K562 (cell line): ENCODE measurements at regions not wholly inside any gene's neighbourhood (a gene's known extent, or its start where the extent isn't known, plus 50 kb on each side); places are given as distances from the start of the nearest gene placed in this dataset.
A peak's percentile ranks its signal among the peaks of the same experiment; 100 is the strongest.

Experiments used
- CCNT2 ChIP-seq: IDR thresholded peaks from 2 replicates; pipeline ENCODE4 v1.6.1; 2011; ENCODE audit warnings: borderline replicate concordance, low read depth, mild to moderate bottlenecking, moderate library complexity, mixed read lengths, low read length; ENCODE audit not compliant: insufficient read length; ENCODE audit errors: extremely low read depth
- EP400 ChIP-seq: fragments of 450-650 bp; IDR thresholded peaks from 2 replicates; pipeline ENCODE4 v1.6.1; 2017; ENCODE audit warnings: antibody characterized with exemption, mild to moderate bottlenecking, moderate library complexity
- HLTF ChIP-seq: fragments of 450-650 bp; IDR thresholded peaks from 2 replicates; pipeline ENCODE4 v1.6.1; 2016
- LARP7 ChIP-seq: fragments of 450-650 bp; IDR thresholded peaks from 2 replicates; pipeline ENCODE4 v1.6.1; 2016
- MBD2 ChIP-seq: sonication (generic); IDR thresholded peaks from 2 replicates; pipeline ENCODE4 v1.6.1; 2016; ENCODE audit warnings: low read depth, borderline replicate concordance
- MYNN ChIP-seq, 2 experiments: sonication (generic); formaldehyde crosslinking in 1 of 2; IDR thresholded peaks; 2 replicates each; pipeline versions ENCODE4 v1.5.0 to v1.6.1; 2016 to 2020; ENCODE audit warnings: antibody characterized with exemption in 1 of 2, missing genetic modification reagents in 1 of 2
- NCOR1 ChIP-seq: fragments of 450-650 bp; IDR thresholded peaks from 2 replicates; pipeline ENCODE4 v1.6.1; 2016; ENCODE audit warnings: mild to moderate bottlenecking, moderate library complexity
- NEUROD1 ChIP-seq: fragments of 150-350 bp; IDR thresholded peaks from 2 replicates; pipeline ENCODE4 v1.6.1; 2014; ENCODE audit warnings: borderline replicate concordance, low read length, low read depth; ENCODE audit not compliant: partially characterized antibody
- RBFOX2 ChIP-seq: fragments of 200-400 bp; formaldehyde crosslinking; IDR thresholded peaks from 2 replicates; pipeline ENCODE4 v1.6.1; 2017; ENCODE audit warnings: low read depth, mild to moderate bottlenecking, low read length, moderate library complexity
- SRF ChIP-seq, 2 experiments: fragments of 250-450, 450-650 bp in 1 of 2; sonication (Bioruptor Pico) in 1 of 2; sonication (generic) in 1 of 2; formaldehyde crosslinking; IDR thresholded peaks; 2 replicates each; pipeline versions ENCODE4 v1.5.0 to v1.5.1; 2020 to 2022; ENCODE audit warnings: mild to moderate bottlenecking in 1 of 2, missing genetic modification reagents in 1 of 2
- STAT5A ChIP-seq: IDR thresholded peaks from 2 replicates; pipeline ENCODE4 v1.6.1; 2012; ENCODE audit warnings: low read length, inconsistent platforms, borderline replicate concordance
- TAL1 ChIP-seq: fragments of 450-650 bp; IDR thresholded peaks from 2 replicates; pipeline ENCODE4 v1.6.1; 2016; ENCODE audit warnings: mild to moderate bottlenecking
- ZBED1 ChIP-seq: IDR thresholded peaks from 2 replicates; pipeline ENCODE4 v1.6.1; 2014
- ZBTB9 ChIP-seq: fragments of 450-650 bp; formaldehyde crosslinking; IDR thresholded peaks from 2 replicates; pipeline ENCODE4 v1.4.0; 2020; ENCODE audit warnings: mild to moderate bottlenecking, moderate library complexity
- ZHX1 ChIP-seq: fragments of 150-350 bp; conservative IDR thresholded peaks from 2 replicates; pipeline ENCODE4 v1.6.1; 2014; ENCODE audit warnings: low read length
- ZKSCAN3 ChIP-seq: fragments of 250-450 bp; sonication (Bioruptor Pico); IDR thresholded peaks from 2 replicates; pipeline ENCODE4 v1.4.0; 2020
- ZNF217 ChIP-seq: sonication (generic); formaldehyde crosslinking; IDR thresholded peaks from 2 replicates; pipeline ENCODE4 v1.8.0; 2022; ENCODE audit warnings: mild to moderate bottlenecking, missing genetic modification reagents
- ZNF395 ChIP-seq: fragments of 200-800 bp; sonication (Bioruptor generic); IDR thresholded peaks from 2 replicates; pipeline ENCODE4 v1.6.1; 2017; ENCODE audit warnings: missing genetic modification characterization, missing compliant biosample characterization
- ZNF41 ChIP-seq: fragments of 250-450 bp; sonication (Bioruptor Pico); conservative IDR thresholded peaks from 2 replicates; pipeline ENCODE4 v1.4.0; 2020; ENCODE audit warnings: mild to moderate bottlenecking
- ZNF444 ChIP-seq: fragments of 250-450 bp; sonication (Bioruptor Pico); IDR thresholded peaks from 2 replicates; pipeline ENCODE4 v1.4.0; 2020; ENCODE audit warnings: mild to moderate bottlenecking, moderate library complexity
- TF ChIP-seq, protein P1 (sequence below): fragments of 250-450 bp; sonication (Bioruptor Pico); IDR thresholded peaks from 2 replicates; pipeline ENCODE4 v1.8.0; 2022; ENCODE audit warnings: moderate library complexity, mild to moderate bottlenecking, inconsistent platforms

GRCh38 chr6:51049983-51050877, 231.6 kb downstream of the TFAP2B start (continued):
- TF ChIP-seq ZHX1 (no peak), ZNF217 (CRISPR knock-in tag) (no peak), MYNN (IDR thresholded peaks at IDR 0.05) (peak; percentile 62; the same call in 1 of the 2 replicates), MYNN (CRISPR knock-in tag; IDR thresholded peaks at IDR 0.05) (no peak), ZKSCAN3 (CRISPR knock-in tag) (no peak), TAL1 (peak; percentile 100), NEUROD1 (peak; percentile 90), HLTF (peak; percentile 81), MBD2 (peak; percentile 90), SRF (CRISPR knock-in tag; IDR thresholded peaks at IDR 0.05) (peak in 1 of 2 experiments; percentile 68; a peak in 1 of 4 replicates), ZBED1 (peak; percentile 89), RBFOX2 (no peak), NCOR1 (peak; percentile 100), ZNF395 (peak; percentile 98), ZBTB9 (CRISPR knock-in tag) (peak; percentile 91), STAT5A (peak; percentile 99), EP400 (peak; percentile 73; the same call in 1 of the 2 replicates), LARP7 (peak; percentile 36; the same call in 1 of the 2 replicates), ZNF444 (CRISPR knock-in tag) (peak; percentile 62), ZNF41 (CRISPR knock-in tag) (no peak; the same call in 1 of the 2 replicates), CCNT2 (peak; percentile 98)
- TF ChIP-seq, protein P1, sequence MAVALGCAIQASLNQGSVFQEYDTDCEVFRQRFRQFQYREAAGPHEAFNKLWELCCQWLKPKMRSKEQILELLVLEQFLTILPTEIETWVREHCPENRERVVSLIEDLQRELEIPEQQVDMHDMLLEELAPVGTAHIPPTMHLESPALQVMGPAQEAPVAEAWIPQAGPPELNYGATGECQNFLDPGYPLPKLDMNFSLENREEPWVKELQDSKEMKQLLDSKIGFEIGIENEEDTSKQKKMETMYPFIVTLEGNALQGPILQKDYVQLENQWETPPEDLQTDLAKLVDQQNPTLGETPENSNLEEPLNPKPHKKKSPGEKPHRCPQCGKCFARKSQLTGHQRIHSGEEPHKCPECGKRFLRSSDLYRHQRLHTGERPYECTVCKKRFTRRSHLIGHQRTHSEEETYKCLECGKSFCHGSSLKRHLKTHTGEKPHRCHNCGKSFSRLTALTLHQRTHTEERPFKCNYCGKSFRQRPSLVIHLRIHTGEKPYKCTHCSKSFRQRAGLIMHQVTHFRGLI (CRISPR knock-in tag): peak; percentile 60; the same call in 1 of the 2 replicates
